HEK293T (cell line): ENCODE measurements at regions not wholly inside any gene's neighbourhood (a gene's known extent, or its start where the extent isn't known, plus 50 kb on each side); places are given as distances from the start of the nearest gene placed in this dataset.

Experiments used
- ARNT ChIP-seq: fragments of 450-650 bp; IDR thresholded peaks from 2 replicates; pipeline ENCODE4 v1.6.1; 2017; ENCODE audit warnings: mild to moderate bottlenecking
- ELF4 ChIP-seq: fragments of 450-650 bp; IDR thresholded peaks from 2 replicates; pipeline ENCODE4 v1.6.1; 2017; ENCODE audit warnings: antibody characterized with exemption
- FOXA1 ChIP-seq: fragments of 450-650 bp; IDR thresholded peaks from 2 replicates; pipeline ENCODE4 v1.6.1; 2016; ENCODE audit warnings: mild to moderate bottlenecking
- FOXK2 ChIP-seq: fragments of 450-650 bp; IDR thresholded peaks from 2 replicates; pipeline ENCODE4 v1.6.1; 2016; ENCODE audit warnings: mild to moderate bottlenecking
- HDGF ChIP-seq: fragments of 450-650 bp; IDR thresholded peaks from 2 replicates; pipeline ENCODE4 v1.6.1; 2017; ENCODE audit warnings: antibody characterized with exemption, borderline replicate concordance
- L3MBTL2 ChIP-seq: fragments of 450-650 bp; conservative IDR thresholded peaks from 2 replicates; pipeline ENCODE4 v1.6.1; 2016; ENCODE audit warnings: mild to moderate bottlenecking
- LEF1 ChIP-seq: fragments of 450-650 bp; IDR thresholded peaks from 2 replicates; pipeline ENCODE4 v1.6.1; 2017; ENCODE audit warnings: mild to moderate bottlenecking, borderline replicate concordance
- NFRKB ChIP-seq: fragments of 450-650 bp; IDR thresholded peaks from 2 replicates; pipeline ENCODE4 v1.6.1; 2016; ENCODE audit warnings: mild to moderate bottlenecking, moderate library complexity
- SP1 ChIP-seq: fragments of 450-650 bp; IDR thresholded peaks from 2 replicates; pipeline ENCODE4 v1.6.1; 2017
- SUZ12 ChIP-seq: fragments of 450-650 bp; IDR thresholded peaks from 2 replicates; pipeline ENCODE4 v1.6.1; 2016; ENCODE audit warnings: mild to moderate bottlenecking
- TARDBP ChIP-seq: fragments of 450-650 bp; IDR thresholded peaks from 2 replicates; pipeline ENCODE4 v1.6.1; 2016

DNA sequence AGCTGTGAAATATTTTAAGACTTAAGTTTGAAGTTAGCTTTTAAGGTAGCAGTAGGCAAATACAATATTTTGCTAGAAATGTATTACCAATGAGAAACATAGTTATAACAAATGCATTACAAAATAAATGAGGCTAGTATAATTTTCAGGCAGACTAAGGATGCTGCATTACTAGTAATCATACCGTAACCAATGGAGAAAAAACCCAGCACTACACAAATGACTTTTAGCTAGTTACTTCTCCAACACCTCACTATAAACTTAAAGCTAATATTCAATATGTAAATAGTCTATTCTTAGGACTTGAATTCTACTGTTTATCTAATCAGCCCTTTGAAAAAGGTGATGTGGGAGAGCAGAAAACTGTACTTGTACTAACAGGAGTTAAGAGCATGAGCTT lies 285.3 kb upstream of the KLF14 start:
- TF ChIP-seq HDGF (no peak), SUZ12 (no peak), NFRKB (no peak), L3MBTL2 (no peak), ELF4 (no peak), FOXA1 (no peak), SP1 (no peak), LEF1 (no peak), TARDBP (no peak), FOXK2 (no peak), ARNT (no peak)
